ENCODE measurements at regions not wholly inside any gene's neighbourhood (a gene's known extent, or its start where the extent isn't known, plus 50 kb on each side); places are given as distances from the start of the nearest gene placed in this dataset.
A peak's percentile ranks its signal among the peaks of the same experiment; 100 is the strongest.
"Not testable (repeated sequence)": the region's sequence is repeated elsewhere in the genome, so short reads cannot be mapped to it uniquely, and the experiment has no call there.

- DNase-seq = no peak
- no peaks in the 10 kb centered on the region for H3K27me3 ChIP-seq
- H3K9me3 ChIP-seq = no peaks in the 10 kb centered on the region
- no peak overlapping the region for H3K4me3 ChIP-seq
- no peaks in the 10 kb centered on the region for H3K4me1 ChIP-seq
- TF ChIP-seq, protein P1, sequence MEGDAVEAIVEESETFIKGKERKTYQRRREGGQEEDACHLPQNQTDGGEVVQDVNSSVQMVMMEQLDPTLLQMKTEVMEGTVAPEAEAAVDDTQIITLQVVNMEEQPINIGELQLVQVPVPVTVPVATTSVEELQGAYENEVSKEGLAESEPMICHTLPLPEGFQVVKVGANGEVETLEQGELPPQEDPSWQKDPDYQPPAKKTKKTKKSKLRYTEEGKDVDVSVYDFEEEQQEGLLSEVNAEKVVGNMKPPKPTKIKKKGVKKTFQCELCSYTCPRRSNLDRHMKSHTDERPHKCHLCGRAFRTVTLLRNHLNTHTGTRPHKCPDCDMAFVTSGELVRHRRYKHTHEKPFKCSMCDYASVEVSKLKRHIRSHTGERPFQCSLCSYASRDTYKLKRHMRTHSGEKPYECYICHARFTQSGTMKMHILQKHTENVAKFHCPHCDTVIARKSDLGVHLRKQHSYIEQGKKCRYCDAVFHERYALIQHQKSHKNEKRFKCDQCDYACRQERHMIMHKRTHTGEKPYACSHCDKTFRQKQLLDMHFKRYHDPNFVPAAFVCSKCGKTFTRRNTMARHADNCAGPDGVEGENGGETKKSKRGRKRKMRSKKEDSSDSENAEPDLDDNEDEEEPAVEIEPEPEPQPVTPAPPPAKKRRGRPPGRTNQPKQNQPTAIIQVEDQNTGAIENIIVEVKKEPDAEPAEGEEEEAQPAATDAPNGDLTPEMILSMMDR (IDR thresholded peaks at IDR 0.05) = no peak
- no peak overlapping the region for H3K27ac ChIP-seq
- intact Hi-C loops (cut with DNase I) = no loop called here
- no peak overlapping the region for H3K9ac ChIP-seq (ENCODE audit: low read depth in 2 of 2, low read length in 2 of 2)
- no peaks in the 10 kb centered on the region for H3K36me3 ChIP-seq
Observed at GRCh38 chr7:113198226-113198625, 79.9 kb upstream of the SMIM30 start.

- no peaks in the 10 kb centered on the region for H3K27me3 ChIP-seq
- intact Hi-C loops (cut with DNase I) = no loop called here
- H3K9ac ChIP-seq (ENCODE audit: low read depth in 2 of 2, low read length in 2 of 2) = no peak overlapping the region
- TF ChIP-seq, protein P1 (IDR thresholded peaks at IDR 0.05) = no peak
- DNase-seq = no peak
- no peak overlapping the region for H3K27ac ChIP-seq
- no peaks in the 10 kb centered on the region for H3K36me3 ChIP-seq
- H3K4me1 ChIP-seq = no peaks in the 10 kb centered on the region
- H3K9me3 ChIP-seq = no peaks in the 10 kb centered on the region
- no peak overlapping the region for H3K4me3 ChIP-seq
Observed at GRCh38 chr7:113197274-113197673, 78.9 kb upstream of the SMIM30 start.

GRCh38 chr7:113188396-113188795, 70.0 kb upstream of the SMIM30 start:
- no peaks in the 10 kb centered on the region for H3K27me3 ChIP-seq
- no peak overlapping the region for H3K27ac ChIP-seq
- H3K36me3 ChIP-seq = no peaks in the 10 kb centered on the region
- TF ChIP-seq, protein P1 (IDR thresholded peaks at IDR 0.05) = no peak
- intact Hi-C loops (cut with DNase I) = no loop called here
- no peaks in the 10 kb centered on the region for H3K4me1 ChIP-seq
- H3K9ac ChIP-seq (ENCODE audit: low read depth in 2 of 2, low read length in 2 of 2) = no peak overlapping the region
- no peak overlapping the region for H3K4me3 ChIP-seq
- DNase-seq = no peak
- no peaks in the 10 kb centered on the region for H3K9me3 ChIP-seq

- TF ChIP-seq, protein P1 (IDR thresholded peaks at IDR 0.05) = no peak
- Histone ChIP-seq H3K4me1 (no peaks in the 10 kb centered on the region), H3K27me3 (no peaks in the 10 kb centered on the region), H3K9me3 (no peaks in the 10 kb centered on the region), H3K9ac (ENCODE audit: low read depth in 2 of 2, low read length in 2 of 2) (no peak overlapping the region), H3K36me3 (no peaks in the 10 kb centered on the region), H3K4me3 (no peak overlapping the region), H3K27ac (no peak overlapping the region)
- intact Hi-C loops (cut with DNase I) = no loop called here
- DNase-seq = peak; percentile 25
Observed at GRCh38 chr7:113179313-113179712, 61.0 kb upstream of the SMIM30 start.

DNA sequence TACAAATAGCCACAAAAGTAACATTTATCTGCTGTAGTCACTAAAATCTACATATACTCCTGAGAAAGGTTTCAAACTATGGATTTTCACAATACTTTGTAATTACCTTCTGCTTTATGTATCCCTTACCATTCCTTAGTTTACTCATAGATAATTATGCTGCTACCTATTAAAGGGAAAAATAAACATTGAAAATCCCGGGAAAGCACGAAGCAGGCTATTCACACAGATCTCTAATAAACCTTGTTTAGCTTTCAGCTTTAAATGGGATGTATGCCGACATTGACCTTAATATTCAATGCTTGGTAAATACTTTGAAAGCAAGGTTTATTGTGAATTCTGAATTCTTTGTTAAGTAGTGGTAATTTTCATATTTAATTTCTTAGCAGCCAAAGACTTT, 58.5 kb upstream of the SMIM30 start:
- intact Hi-C loops (cut with DNase I) = no loop called here
- no peaks in the 10 kb centered on the region for H3K36me3 ChIP-seq
- no peak overlapping the region for H3K9ac ChIP-seq (ENCODE audit: low read depth in 2 of 2, low read length in 2 of 2)
- no peak overlapping the region for H3K4me3 ChIP-seq
- no peak for DNase-seq
- H3K9me3 ChIP-seq = no peaks in the 10 kb centered on the region
- no peak overlapping the region for H3K27ac ChIP-seq
- no peaks in the 10 kb centered on the region for H3K4me1 ChIP-seq
- no peaks in the 10 kb centered on the region for H3K27me3 ChIP-seq
- TF ChIP-seq, protein P1 (IDR thresholded peaks at IDR 0.05) = no peak

DNA sequence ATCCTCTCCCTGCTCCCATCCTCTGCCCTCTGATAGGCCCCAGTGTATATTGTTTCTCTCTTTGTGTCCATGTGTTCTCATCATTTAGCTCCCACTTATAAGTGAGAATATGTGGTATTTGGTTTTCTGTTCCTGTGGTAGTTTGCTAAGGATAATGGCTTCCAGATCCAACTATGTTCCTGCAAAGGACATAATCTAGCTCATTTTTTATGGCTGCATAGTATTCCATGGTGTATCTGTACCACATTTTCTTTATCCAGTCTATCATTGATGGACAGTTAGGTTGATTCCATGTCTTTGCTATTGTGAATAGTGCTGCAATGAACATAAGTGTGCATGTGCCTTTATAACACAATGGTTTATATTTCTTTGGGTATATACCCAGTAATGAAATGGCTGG, 57.8 kb upstream of the SMIM30 start:
- DNase-seq; H3K36me3 ChIP-seq; H3K4me1 ChIP-seq; H3K27ac ChIP-seq; H3K4me3 ChIP-seq; H3K27me3 ChIP-seq; intact Hi-C loops (cut with DNase I); H3K9ac ChIP-seq (ENCODE audit: low read depth in 2 of 2, low read length in 2 of 2); H3K9me3 ChIP-seq: not testable (repeated sequence)
